Tongue (tissue), 1 donor: ENCODE measurements at regions not wholly inside any gene's neighbourhood (a gene's known extent, or its start where the extent isn't known, plus 50 kb on each side); places are given as distances from the start of the nearest gene placed in this dataset.
"Not testable (repeated sequence)": the region's sequence is repeated elsewhere in the genome, so short reads cannot be mapped to it uniquely, and the experiment has no call there.

ENCODE experiments used
- DNase-seq: peaks from one replicate; pipeline ENCODE4 v3.0.0-alpha.2; 2015

DNA sequence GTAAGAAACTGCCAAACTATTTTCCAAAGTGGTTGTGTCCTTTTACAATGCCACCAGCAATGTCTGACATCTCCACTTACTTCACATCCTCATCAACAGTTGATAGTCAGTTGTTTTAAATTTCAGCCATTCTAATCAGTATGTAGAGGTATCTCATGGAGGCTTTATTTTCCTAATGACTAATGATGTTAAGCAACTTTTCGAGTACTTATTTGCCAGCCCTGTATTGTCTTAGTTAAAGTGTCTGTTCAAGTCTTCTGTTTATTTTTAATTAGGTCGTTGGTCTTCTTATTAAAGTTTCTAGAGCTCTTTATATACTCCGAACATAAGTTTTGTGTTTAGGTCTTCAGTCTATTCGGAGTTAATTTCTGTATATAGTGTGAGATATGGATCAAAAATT is 54.9 kb upstream of the NBPF12 start:
- not testable (repeated sequence) for DNase-seq

GRCh38 chr1:146881096-146881495 is 57.0 kb upstream of the NBPF12 start:
- DNase-seq = not testable (repeated sequence)

GRCh38 chr1:146863799-146864319 is 74.3 kb upstream of the NBPF12 start:
- DNase-seq = not testable (repeated sequence)

- DNase-seq = peak; percentile 6
Measured at GRCh38 chr1:146853147-146853546, 85.0 kb upstream of the NBPF12 start.

DNA sequence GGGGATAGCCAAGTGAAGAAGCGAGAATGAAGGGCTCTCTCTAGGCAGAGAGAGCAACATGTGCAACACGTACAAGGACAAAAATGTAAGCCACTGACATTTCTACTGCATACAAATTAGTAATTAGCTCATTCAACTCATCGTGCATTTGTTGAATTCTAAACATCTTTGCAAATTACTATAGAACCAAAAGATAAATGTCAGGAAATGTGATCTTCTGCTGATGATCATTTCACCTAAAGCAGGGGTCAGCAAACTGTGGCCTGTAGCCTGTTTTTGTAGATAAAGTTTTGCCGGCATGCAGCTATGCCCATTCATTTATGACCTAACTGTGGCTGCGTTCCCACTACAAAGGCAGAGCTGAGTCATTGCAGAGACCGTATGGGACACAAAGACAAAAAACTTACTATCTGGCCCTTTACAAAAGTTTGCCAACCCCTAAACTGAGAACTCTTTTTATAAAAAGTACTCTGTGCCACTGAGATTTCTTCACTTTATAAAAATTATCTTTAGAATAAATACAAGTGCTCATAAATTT is 87.7 kb upstream of the NBPF12 start:
- not testable (repeated sequence) for DNase-seq

GRCh38 chr1:146838725-146839124 is 99.4 kb upstream of the NBPF12 start:
- DNase-seq = not testable (repeated sequence)

- not testable (repeated sequence) for DNase-seq
Measured at GRCh38 chr1:146826957-146827356, 111.2 kb upstream of the NBPF12 start.

GRCh38 chr1:146794236-146794635 is 143.9 kb upstream of the NBPF12 start:
- DNase-seq = not testable (repeated sequence)

- DNase-seq = peak; percentile 71
Measured at GRCh38 chr1:146792725-146793124, 145.4 kb upstream of the NBPF12 start.

DNA sequence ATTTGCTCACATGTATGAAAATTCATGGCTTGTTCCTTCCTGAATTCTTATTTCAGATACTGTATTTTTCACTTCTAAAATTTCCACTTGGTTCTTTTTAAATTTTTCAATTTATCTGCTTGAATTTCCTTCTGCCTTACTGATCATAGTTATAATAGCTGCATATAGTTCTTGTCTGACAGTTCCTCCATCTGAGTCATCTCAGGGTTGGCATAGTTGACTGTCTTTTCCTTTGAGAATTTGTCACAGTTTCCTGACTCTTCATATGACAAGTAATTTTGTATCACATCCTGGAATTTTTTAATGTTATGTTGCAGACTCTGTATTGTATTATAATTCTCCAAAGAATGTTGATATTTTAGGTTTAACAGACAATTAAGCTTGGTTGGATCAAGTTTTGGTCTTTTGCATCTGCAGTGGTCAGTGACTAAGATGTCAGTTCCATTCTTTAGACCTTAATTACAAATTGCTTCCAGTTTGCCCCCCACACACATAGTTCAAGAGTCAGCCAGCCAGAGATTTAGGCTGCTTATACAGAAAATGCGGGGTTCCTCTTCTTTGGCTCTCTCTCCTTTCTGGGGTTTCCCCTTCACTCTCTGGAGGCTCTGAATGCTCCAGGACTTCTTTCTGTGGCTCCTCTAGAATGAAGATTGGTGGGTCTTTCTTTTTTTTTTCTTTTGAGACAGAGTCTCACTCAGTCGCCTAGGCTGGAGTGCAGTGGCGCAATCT is 153.7 kb upstream of the NBPF12 start:
- DNase-seq = not testable (repeated sequence)

- DNase-seq = not testable (repeated sequence)
Measured at GRCh38 chr1:146781235-146781634, 156.9 kb upstream of the NBPF12 start.

DNA sequence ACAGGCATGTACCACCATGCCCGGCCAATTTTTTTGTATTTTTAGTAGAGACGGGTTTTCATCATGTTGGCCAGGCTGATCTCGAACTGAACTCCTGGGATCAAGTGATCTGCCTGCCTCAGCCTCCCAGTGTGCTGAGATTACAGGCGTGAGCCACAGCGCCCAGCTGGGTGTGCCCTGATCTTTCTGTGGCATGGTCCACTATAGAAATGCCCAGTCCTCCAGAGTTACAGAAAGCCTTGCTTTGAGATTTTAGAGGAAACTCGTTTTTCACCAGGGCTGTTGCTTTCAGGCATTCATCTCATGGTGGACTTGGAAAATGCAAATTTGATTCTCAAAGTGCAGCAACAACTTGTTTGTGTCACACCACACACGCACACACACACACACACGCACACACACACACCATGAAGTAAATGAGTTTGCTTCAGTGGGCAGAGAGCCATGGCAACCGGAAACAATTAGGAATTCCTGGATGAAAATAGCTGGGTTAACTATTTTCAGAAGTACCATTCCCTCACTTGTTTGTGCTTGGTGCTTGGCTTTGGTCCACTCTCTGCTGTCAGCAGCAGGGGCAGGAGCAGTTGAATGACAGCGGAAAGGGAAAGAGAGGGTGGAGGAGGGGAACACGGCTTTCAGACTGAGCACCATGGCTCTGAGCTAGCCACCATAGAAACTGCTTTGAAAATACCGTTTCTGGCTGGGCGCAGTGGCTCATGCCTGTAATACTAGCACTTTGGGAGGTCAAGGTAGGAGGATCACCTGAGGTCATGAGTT is 160.1 kb upstream of the NBPF12 start:
- peak; percentile 78 for DNase-seq

GRCh38 chr1:146774988-146775387 is 163.1 kb upstream of the NBPF12 start:
- DNase-seq = not testable (repeated sequence)

- not testable (repeated sequence) for DNase-seq
Measured at GRCh38 chr1:146774271-146774670, 163.9 kb upstream of the NBPF12 start.

DNA sequence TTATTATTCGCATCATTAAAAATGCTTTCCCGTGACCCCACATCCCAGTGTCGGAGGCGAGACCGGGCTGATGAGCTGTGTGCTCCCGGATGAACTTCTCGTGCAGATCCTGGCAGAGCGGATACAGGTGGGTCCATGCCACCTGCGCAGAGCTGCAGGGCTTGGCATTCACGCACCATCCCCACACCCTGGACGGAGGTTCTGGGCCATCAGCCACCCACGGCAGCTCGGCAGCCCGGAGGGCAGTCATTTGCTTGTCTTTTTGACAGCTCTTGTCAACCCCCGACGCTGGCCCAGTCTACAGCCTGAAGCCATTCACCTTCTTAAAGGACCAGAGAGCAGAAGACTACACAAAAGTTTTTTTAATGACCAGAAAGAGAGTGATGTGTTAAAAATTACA is 166.7 kb upstream of the NBPF12 start:
- DNase-seq = not testable (repeated sequence)

GRCh38 chr1:146770998-146771397 is 167.1 kb upstream of the NBPF12 start:
- DNase-seq = not testable (repeated sequence)

DNA sequence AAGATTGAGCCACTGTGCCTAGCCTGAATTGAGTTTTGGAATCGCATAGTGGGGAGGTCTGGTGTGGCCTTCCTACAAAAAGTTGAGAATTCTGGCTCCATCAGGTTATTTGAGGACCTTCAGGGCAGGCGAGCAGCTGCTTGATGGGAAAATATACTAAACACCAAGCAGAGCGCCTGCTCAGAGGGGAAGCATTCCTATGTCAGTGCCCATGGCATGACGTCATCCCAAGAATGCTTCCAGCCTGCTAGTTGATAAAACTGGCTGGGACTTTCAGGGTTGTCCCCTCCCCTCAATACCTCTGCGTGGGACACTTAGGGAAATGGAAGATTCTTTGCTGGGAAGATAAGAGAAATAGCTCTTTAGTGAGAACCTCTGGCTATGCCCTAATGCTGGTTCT is 174.9 kb upstream of the NBPF12 start:
- not testable (repeated sequence) for DNase-seq

- not testable (repeated sequence) for DNase-seq
Measured at GRCh38 chr1:146756858-146757257, 181.3 kb upstream of the NBPF12 start.

DNA sequence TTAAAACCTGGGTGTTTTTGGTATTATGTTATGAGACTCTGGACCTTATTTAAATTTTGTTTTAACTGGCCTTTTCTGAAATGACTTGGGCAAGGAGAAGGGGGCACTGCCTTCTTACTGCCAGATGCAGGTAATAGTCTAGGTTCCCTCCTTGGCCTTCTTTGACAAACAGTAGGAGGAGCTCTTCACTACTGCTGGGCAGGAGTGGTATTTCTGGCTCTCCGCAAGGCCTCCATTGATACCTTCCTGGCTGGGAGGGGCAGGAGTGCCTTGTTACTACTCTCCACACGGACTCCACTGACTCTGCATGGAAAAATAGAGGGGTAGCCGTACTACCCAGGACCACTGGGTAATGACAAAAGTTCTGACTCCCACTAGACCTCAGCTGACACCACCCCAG is 189.4 kb upstream of the NBPF12 start:
- not testable (repeated sequence) for DNase-seq

DNA sequence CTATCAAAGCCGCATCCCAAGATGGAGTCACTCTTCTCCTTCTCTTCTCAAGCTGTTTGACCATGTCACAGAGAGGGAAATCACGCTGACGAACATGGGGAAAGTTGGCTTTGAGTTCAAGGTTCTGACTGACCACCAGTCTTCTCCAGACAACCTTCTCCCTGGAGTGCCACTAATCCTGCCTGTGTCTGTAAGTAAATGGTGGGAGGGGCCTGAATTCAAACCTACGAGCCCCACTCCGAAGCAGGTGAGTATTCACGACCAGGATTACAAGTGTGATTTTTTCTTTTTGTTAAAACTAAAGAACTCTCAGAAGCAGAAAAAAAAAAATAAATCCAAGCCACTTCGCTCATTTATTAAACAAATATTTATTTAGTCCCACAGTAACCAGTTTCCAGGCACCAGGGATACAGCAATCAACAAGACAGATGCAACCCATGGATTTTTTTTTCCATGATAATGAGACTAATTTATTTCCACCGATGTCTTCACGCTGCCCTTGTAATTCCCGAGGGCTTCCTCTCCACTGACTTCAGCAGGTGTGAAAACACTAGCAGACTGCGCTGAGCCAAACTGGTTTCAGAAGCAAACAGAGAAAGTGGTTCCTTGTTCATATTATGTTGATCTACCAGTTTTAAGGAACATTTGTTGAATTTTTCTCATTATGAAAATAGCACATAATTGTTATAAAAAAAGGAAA is 206.0 kb upstream of the NBPF12 start:
- not testable (repeated sequence) for DNase-seq

GRCh38 chr1:146729642-146730344 is 208.3 kb upstream of the NBPF12 start:
- DNase-seq = not testable (repeated sequence)

DNA sequence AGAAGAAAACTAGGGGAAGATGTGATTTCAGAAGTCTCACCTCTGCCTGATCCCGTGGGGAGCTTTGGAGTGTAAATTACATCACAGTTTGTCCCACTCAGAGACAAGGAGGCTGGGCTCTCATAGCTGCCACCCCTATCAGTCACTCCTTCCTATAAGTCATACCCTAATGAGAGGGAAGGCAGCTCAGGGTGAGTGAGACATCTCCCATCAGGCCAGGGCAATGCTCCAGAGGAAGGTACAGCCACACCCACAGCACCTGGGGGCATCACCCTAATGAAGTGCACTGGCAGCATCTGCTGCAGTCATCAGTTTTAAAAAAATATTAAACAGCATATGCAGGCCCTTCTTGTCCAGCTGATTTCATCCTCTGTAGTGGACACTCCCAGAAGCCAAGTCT is 223.1 kb upstream of the NBPF12 start:
- DNase-seq = not testable (repeated sequence)
